Stimulated activated CD4-positive, alpha-beta T cell treated with anti-CD3 and anti-CD28 coated beads, Interleukin-15, amount 100 ng/mL, for 24 hours (primary cell): ENCODE measurements at regions not wholly inside any gene's neighbourhood (a gene's known extent, or its start where the extent isn't known, plus 50 kb on each side); places are given as distances from the start of the nearest gene placed in this dataset.

Source experiments
- DNase-seq: peaks from one replicate; pipeline ENCODE4 v3.0.0-alpha.2; 2020

- no peak for DNase-seq
Measured at GRCh38 chr6:146886587-146887446, 288.0 kb downstream of the ADGB start.

- no peak for DNase-seq
Measured at GRCh38 chr6:146887447-146888077, 288.8 kb downstream of the ADGB start.

GRCh38 chr6:146889303-146889702 is 290.5 kb downstream of the ADGB start:
- no peak for DNase-seq

DNA sequence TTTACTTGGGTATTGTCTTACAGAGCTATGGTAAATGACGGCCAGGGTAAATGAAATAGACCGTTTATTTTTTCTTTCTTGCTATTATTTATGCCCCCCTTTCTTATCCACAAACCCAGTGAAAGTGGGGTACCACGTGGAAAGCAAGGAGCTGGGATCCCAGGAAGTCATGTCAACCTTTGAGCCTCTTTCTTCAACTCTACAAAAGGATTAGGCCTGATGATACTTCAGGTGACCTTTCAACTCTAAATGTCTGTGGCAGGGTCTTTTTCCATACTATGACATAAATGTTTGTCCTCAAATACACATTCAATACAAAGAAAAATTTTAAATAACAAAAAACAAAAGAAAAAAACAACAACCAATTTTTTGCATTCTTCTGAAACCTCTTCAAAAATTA is 291.4 kb downstream of the ADGB start:
- DNase-seq = no peak

GRCh38 chr6:146890644-146891434 is 292.1 kb downstream of the ADGB start:
- no peak for DNase-seq

- no peak for DNase-seq
Measured at GRCh38 chr6:146891615-146892265, 293.0 kb downstream of the ADGB start.

GRCh38 chr6:146892283-146892612 is 293.5 kb downstream of the ADGB start:
- DNase-seq = no peak

DNA sequence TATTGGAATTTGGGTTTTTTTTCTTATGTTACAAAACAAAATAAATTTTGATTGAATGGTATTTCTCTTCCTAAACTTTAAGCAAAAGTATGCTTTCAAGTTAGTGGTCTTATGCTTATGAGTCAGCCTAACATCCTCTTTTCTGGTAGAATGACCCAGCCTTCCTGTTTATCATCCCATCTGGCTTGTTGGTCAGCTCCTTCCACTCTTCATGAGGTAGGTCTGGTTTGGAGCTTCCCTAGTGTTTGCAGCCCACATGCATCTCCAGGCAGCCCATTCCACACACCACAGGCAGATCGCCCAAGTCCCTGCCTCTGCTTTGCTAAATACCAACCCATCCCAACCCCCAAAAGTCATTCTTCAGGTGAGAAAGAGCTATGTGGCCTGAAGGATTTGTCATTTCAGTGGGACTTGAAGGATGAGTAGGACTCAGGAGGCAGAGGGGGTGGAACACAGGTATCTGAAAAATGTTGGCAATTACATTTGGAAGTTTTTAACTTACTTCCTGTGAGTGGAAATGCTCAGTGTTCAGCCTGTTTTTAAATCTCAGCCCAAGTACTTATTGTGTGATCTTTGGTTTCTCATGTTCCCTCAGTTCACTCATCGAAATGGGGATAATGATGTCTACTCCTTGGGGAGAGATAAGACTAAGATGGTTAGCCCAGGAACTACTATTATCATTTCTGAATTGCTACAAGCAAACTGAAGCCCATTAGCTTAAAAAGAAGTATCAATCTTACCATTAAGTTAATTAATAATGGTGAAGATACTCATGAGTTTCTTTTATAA is 294.0 kb downstream of the ADGB start:
- no peak for DNase-seq

DNA sequence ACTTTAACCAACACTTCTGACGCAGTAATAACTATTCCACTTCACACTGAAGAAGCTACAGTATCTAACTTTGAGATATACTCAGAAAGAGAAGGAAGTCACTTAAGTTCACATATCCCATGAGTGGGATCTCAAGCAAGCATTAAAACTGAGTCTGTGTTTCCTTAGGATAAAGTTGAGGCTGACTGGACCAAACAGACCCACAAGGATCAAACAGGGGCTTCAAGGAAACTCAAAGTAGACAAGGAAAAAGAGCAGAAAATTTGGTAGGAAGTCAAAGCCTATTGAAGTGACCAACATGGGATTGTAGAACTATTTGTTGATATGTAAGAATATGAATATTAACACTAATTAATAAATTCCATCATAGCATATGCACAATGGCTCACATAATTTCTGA is 294.9 kb downstream of the ADGB start:
- no peak for DNase-seq

GRCh38 chr6:146894624-146895023 is 295.9 kb downstream of the ADGB start:
- no peak for DNase-seq

DNA sequence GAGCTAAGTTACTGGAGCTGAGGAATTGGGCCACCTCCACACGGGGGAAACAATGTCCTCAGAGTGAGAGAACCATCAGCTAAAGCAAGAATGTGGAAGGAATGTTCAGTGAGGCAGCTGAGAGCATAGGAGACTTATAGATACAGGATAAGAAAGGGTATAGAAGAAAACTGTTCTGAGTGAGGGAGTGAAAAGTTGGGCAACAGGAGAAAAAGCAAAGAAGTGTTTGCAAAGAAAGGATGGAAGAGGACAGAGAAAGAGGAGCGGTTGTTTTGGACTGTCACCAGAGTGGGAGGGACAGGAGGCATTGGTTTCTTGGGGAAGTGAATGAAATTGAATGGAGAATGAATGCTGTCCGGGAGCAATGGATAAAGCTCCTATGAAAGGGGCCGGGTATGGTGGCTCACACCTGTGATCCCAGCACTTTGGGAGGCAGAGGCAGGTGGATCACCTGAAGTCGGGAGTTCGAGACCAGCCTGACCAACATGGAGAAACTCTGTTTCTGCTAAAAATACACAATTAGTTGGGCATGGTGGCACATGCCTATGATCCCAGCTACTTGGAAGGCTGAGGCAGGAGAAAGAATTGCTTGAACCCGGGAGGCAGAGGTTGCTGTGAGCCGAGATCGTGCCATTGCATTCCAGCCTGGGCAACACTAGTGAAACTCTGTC is 296.5 kb downstream of the ADGB start:
- DNase-seq = no peak

GRCh38 chr6:146895772-146896061 is 296.9 kb downstream of the ADGB start:
- DNase-seq = no peak

DNA sequence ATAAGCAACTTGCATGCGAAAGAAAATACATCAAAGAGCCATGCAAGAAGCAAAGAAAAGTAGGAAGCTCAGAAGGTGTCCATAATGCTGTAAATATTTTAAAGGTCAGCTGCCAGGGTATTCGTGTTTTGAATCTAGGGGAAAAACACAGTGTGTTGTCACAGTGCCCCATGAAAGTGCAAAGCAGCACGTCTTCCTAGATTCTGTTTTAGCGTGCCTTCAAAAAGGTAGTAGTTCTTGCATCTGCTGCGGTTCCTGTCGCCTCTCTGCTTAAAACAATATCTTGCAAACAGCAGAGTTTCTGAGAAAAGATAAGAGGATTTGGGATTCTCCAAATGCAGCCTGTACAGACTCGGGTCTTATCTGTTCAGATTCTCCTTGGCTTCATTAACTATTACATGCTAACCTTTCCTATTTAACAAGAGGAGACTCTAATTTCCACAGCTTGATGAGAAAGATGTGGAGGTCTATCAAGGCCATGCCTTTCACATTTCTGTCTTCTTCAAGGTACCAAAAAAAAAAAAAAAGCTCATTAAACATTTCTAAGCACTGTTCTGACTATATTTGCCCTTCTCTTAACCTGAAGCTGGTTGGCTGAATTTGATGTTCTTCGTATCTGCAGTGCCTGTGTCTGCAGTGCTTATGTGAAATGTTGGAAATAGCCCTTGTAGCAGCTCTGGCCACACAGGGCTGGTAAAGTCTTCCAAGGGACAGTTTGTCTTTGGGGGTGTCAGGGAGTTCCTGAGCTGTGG is 297.5 kb downstream of the ADGB start:
- no peak for DNase-seq

DNA sequence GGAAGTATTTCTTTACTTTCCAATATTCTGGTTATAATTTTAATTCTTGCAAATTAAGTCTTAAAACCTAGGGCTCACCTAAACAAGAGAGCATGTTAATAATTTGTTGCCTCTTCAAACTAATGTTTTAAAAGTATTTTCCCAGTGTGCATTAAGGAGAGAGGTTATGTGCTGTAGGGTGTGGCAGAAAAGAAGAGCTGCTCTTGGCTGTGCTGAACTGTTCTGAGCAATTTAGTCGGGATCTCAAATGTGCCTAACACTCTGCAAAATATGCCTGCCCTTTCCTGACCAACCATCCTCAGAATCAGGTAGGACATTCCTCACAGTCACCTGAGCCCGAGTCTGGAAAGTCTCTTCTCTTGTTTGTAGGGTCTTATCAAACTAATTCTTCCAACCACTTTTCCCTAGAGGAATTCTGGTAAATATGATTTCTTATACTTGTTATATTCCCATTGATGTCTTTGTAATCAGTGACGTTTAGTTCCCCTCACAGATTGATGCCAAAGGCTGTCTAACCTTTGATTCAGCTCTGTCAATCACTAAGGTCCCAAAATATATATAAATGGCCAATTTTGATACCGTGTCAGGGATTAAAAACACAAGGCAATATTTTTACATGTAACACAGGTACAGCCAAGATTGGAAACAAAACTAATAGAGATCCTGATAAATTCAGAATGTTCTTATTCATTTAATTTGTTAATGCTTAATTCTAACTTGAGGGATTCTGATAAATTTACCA is 298.4 kb downstream of the ADGB start:
- DNase-seq = no peak

GRCh38 chr6:146898069-146898887 is 299.5 kb downstream of the ADGB start:
- no peak for DNase-seq

- no peak for DNase-seq
Measured at GRCh38 chr6:146898888-146899227, 300.1 kb downstream of the ADGB start.

DNA sequence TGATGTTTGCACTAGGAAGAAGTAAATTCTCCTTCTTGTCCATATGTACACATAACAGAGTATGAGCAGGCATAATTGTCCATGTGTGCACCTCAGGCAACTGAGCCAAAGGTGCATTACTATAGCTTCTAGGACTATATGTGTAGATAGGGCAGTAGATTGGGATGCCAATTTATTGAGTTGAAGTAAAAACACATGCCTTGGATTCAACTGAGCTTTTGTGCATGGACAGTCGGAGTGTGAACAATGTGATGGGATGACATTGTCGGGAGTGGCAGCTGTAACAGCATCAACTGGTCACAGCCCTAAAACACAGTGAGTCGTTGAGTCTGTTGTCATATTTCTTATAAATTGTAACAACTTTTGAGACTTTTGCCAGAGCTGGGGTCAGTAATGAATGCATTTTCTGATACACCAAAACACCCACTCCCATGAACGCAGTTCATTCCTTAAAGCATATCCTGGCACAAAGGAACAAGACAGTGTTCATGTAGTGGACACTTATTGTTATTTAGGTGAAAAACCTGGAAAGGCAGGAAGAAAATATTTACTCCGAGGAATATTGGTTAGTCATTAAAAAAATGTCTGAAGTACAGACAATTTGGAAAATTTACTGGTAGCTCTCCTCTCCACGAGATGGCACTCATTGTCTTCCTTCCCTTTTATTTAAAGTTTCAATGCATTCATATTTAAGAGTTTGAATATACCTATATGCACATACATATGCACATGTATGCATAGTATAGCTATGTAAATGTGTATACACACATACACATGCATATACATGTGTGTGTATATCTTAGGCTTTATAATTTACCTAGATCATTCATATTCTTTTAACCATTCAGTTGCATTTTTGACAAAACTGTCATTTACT is 302.0 kb upstream of the STXBP5 start:
- no peak for DNase-seq

- DNase-seq = no peak
Measured at GRCh38 chr6:146902846-146903245, 301.4 kb upstream of the STXBP5 start.

DNA sequence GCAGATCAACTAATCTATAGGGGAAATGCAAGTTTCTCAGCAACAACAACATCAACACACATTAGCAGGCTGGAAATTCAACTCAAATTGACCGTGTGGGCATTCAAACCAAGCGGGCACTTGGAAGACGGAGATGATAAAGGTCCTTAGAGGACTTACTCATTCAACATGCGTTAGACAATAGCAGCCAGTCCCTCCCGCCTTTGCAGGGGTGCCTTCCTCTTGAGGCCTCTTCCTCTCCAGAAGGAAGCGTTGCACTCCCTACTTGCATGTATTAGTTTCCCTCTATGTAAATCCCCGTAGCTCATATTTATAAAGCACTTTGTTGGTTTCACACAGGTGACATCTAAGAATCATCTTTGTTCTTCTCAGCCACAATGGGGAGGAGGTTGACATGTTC is 300.8 kb upstream of the STXBP5 start:
- no peak for DNase-seq
